Raji (cell line): ENCODE measurements at regions not wholly inside any gene's neighbourhood (a gene's known extent, or its start where the extent isn't known, plus 50 kb on each side); places are given as distances from the start of the nearest gene placed in this dataset.

Experiments used
- POLR2A ChIP-seq: IDR thresholded peaks from 2 replicates; pipeline ENCODE4 v1.6.1; 2011; ENCODE audit warnings: low read depth, low read length, control low read depth; ENCODE audit not compliant: insufficient read depth

DNA sequence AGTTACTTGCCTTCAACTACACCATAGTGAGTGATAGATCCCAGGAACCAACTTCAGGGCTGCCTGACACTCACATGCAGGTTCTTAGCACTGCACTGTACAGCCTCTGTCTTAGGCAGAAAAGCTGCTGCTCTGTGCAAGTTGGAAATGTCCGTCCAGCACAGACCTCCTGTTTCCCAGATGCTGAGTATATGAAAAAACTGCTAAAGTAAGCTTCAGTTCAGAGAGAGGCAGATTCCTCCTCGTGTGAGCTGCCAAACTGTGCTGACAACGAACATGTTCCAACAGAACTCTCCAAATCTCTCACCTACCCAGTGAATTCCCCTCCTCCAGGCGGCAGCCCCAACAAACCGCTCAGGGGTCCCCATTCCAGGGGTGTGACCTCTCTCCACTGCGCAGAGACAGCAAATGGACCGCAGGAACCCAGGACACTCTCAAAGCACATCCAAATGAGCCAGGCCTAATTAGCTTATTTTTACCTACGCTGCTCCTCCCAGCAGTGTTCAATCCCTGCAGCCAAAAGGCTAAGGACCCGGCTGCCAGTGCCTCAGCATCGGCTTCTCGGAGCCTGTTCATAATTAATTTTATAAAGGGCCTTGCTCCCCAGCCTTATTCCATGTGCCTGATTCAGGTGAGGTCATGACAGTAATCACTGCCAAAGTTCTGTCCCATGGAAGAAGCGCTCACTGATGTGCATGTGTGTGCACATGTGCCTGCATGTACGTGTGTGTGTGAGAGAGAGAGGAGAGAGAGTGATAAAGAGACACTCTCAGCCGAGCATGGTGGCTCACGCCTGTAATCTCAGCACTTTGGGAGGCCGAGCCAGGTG, 159.5 kb upstream of the AUTS2 start:
- no peak for TF ChIP-seq POLR2A

DNA sequence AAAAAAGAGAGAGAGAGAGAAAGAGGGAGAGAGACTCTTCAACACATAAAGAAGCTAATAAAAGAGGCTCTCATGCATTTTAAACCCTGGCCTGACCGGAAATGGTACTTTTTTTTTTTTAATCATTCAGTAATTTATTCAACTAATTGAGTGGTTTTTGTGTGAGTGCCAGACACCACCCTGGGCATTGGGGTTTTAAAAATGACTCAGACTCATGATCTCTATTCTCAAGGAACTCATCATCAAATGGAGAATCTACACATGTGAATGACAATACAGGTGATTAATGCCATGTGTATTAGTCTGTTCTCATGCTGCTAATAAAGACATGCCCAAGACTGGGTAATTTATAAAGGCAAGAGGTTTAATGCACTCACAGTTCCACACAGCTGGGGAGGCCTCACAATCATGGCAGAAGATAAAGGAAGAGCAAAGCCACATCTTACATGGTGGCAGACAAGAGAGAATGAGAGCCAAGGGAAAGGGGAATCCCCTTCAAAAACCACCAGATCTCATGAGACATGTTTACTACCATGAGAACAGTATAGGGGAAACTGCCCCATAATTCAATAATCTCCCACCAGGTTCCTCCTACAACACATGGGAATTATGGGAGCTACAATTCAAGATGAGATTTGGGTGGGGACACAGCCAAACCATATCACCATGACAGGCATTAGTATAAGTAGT, 158.5 kb upstream of the AUTS2 start:
- TF ChIP-seq POLR2A, result no peak

DNA sequence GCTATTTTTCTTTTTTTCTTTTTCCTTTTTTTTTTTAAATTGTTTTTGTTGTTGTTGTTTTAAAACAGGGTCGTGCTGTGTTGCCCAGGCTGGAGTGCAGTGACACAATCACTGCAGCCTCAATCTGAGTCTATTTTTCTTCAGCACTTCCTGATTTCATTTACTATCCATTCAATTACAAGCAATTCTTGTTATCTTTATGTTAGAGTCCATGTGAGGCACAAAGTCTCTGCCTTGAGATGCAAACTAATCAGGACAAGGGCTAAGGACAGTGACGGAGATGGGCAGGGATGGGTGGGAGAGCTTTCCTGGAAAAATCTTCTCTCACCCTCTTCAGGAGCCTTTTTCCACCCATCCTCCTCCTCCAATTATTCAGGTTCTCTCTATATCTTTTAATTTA, 157.3 kb upstream of the AUTS2 start:
- no peak for TF ChIP-seq POLR2A

GRCh38 chr7:69443136-69443535, 155.1 kb upstream of the AUTS2 start:
- no peak for TF ChIP-seq POLR2A

GRCh38 chr7:69445541-69445940, 152.7 kb upstream of the AUTS2 start:
- TF ChIP-seq POLR2A, result no peak

DNA sequence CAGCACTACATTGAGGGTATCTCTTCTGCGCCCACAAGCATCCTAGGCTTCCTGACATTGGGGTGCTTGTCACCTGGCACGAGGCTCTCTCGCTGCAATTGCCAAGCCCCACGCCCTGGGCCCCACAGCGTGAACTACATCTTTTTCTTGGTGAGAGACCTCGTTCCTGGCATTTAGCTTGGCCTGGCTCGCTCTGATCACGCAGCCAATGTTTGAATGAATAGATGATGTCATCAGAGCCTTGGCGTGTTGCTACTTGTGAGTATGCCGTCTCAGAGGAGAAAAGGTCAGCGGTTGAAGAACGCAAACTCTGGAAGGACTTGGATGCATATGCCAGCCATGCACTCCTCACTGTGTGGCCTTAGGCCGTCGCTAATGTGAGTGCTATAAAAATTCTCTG, 150.2 kb upstream of the AUTS2 start:
- no peak for TF ChIP-seq POLR2A

- TF ChIP-seq POLR2A, result no peak
Observed at GRCh38 chr7:69450456-69450855, 147.8 kb upstream of the AUTS2 start.

GRCh38 chr7:69451715-69452114, 146.6 kb upstream of the AUTS2 start:
- TF ChIP-seq POLR2A, result no peak

- TF ChIP-seq POLR2A, result no peak
Observed at GRCh38 chr7:69452797-69453196, 145.5 kb upstream of the AUTS2 start.

DNA sequence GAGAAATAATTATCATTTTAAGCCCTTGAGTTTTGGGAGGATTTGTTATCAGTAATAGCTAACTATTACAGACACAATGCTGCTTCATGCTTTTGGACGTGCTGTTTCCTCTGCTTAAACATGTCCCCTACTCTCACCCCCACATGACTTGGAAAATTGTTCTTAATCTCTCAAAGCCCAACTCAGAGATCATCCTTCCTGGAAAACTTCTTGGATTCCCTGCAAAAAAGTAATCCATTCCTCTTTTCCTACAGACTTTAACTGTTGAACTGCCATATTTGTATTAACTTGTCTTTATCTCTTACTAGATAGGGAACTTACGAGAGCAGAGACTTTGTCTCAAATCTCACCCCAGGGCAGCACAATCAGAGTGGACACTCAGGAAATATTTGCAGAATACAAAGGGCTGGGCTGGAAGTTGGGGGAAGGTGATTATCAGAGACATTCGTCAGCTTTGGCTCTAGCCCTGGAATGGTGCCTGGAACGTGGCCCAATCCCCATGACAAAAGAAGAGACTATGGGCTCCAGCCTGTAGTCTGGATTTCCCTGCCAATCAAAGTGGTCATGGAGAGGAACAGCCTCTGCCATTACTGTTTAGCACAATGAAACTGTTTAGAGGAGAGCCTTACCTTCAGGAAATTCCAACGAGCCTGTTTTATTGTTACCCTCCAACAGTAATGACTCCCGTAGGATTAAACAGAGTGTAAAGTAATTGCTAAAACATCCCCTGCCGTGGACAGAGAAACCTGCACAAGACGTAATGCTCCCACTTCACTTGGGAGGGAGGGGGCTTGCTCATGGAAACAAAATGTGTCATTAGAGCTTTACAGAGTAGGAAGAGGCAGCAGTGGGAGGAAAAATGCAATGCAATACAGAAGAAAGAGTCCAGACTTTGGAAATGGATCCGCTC, 140.4 kb upstream of the AUTS2 start:
- no peak for TF ChIP-seq POLR2A

GRCh38 chr7:69464035-69464434, 134.2 kb upstream of the AUTS2 start:
- TF ChIP-seq POLR2A, result no peak

DNA sequence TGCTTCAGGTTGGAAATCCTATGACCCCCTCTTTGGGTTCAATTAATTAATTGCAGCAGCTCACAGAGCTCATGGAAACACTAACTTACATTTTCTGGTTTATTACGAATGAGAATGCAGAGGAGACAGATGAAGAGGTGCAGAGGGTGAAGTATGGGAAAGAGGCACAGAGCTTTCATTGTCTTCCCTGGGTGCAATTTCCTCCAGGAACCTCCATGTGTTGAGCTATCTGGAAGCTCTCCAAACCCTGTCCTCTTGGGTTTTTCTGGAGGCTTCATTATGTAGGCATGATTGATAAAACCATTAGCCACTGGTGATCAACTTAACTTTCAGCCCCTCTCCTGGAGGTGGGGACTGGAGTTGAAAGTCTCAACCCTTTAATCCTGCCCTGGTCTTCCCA, 133.0 kb upstream of the AUTS2 start:
- TF ChIP-seq POLR2A, result no peak

DNA sequence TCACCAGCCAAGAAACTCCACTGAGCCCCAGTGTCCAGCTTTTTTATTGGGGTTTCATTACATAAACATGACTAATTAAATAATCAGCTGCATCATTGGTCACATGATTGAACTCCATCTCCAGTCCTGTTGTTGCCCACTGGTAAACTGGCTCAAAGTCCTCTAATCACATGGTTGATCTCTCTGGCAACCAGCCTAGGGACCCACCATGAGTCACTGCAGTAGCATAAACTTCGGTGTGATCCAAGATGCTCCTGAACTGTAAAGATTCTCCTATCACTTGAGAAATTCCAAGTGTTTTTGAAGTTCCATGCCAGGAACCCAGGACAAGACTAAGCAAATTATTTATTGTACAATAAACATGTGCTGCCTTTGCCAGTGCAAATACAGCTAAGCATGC, 130.4 kb upstream of the AUTS2 start:
- TF ChIP-seq POLR2A, result no peak

GRCh38 chr7:69476416-69476815, 121.9 kb upstream of the AUTS2 start:
- no peak for TF ChIP-seq POLR2A

DNA sequence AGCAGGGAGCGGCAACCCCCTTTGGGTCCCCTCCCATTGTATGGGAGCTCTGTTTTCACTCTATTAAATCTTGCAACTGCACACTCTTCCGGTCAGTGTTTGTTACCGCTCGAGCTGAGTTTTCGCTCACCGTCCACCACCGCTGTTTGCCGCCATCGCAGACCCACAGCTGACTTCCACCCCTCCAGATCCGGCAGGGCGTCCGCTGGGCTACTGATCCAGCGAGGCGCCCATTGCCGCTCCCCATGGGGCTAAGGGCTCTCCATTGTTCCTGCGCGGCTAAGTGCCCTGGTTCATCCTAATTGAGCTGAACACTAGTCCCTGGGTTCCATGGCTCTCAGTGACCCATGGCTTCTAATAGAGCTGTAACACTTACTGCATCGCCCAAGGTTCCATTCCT, 115.6 kb upstream of the AUTS2 start:
- no peak for TF ChIP-seq POLR2A

DNA sequence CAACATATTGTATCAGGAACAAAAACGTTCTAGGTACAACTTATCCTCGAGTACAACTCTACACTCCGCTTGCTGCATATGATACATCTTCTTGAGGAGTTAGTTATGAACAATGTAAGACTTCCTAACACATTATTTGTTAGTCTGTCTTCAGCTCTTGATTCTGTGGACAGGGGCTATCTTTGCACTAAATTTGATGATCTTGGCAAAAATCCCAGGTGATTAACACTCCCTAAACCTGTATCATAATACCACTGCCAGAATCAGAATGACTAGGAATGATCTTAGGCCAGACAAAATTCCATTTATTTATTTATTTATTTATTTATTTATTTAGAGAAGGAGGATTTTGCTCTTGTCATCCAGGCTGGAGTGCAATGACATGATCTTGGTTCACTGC, 108.7 kb upstream of the AUTS2 start:
- no peak for TF ChIP-seq POLR2A

GRCh38 chr7:69498671-69499070, 99.6 kb upstream of the AUTS2 start:
- no peak for TF ChIP-seq POLR2A
